ENCODE measurements at regions not wholly inside any gene's neighbourhood (a gene's known extent, or its start where the extent isn't known, plus 50 kb on each side); places are given as distances from the start of the nearest gene placed in this dataset.

DNA sequence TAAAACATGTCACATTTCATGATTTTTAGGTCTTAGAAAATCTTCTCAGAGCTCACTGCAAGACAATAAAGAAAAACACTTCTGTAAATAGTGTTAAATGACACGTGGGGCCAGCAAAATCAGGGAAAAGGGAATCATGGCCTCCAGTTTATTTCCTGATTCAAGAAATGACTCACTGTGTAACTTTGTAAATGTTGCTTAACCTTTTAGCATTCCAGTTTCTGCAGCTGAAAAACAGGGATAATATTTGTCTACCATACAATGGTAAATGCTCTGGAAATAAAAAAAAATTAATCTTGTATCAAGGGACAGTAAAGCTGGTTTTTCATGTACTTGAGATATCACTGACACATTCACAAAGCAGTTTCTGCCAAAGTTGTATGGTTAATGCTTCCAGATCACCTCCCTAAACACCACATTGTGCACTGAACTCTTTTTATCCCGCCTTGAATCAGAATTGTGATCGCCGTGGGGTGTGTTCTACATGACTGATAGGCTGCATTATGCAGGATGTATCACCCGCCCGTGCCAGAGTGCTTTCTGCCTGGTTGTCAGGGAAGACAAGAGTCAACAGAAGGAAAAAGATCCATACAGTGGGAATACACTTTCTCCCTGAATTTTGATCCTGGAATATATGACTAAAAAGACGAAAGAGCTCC lies 238.8 kb downstream of the IKZF2 start:
- Histone ChIP-seq H3K36me3 (no peaks in the 10 kb centered on the region), H3K27me3 (replicated peaks; ENCODE audit: insufficient read depth) (no peaks in the 10 kb centered on the region), H3K27ac (peak overlapping the region; percentile 45 to 59), H3K9me3 (no peaks in the 10 kb centered on the region), H3K4me3 (no peak overlapping the region), H3K4me1 (replicated peaks) (peaks cover 5% of the 10 kb centered on the region)
- WGBS: 41% methylated on average over 7 of the region's 7 CpGs
- DNase-seq (ENCODE audit: low spot score): peak; percentile 46
- TF ChIP-seq POLR2AphosphoS5 (IDR thresholded peaks at IDR 0.05) (peak; percentile 81), POLR2A (IDR thresholded peaks at IDR 0.05) (no peak)
- intact Hi-C loops (cut with DNase I): no loop called here

DNA sequence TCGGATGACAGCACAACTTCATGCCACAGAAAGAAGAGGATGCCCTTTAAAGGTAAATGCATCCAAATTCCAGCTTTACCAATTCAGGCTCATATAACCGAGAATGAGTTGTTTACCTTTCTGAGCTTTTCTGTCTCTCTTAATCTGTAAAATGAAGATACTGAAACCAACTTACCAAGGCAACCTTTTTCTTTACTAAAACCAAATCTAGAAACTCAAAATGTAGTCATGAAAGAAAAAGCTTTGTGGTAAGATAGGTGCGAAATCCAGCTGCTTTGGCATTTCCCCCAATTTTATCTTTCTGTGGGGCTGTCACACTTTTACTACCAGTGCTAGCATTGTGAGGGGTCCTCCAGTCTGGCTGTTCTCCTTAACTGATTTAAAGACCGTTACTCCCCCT lies 240.4 kb downstream of the IKZF2 start:
- no peak for DNase-seq (ENCODE audit: low spot score)
- peak overlapping the region in 1 of 2 donors; percentile 59 for H3K27ac ChIP-seq
- peaks cover 13% of the 10 kb centered on the region for H3K4me1 ChIP-seq (replicated peaks)
- no peak for TF ChIP-seq CTCF (IDR thresholded peaks at IDR 0.05)
- TF ChIP-seq POLR2AphosphoS5 (IDR thresholded peaks at IDR 0.05): no peak
- no peak for TF ChIP-seq POLR2A (IDR thresholded peaks at IDR 0.05)
- intact Hi-C loops (cut with DNase I): no loop called here
- WGBS: 65% methylated on average over 4 of the region's 4 CpGs
- H3K4me3 ChIP-seq: no peak overlapping the region
- no peaks in the 10 kb centered on the region for H3K9me3 ChIP-seq
- no peaks in the 10 kb centered on the region for H3K36me3 ChIP-seq
- no peaks in the 10 kb centered on the region for H3K27me3 ChIP-seq (replicated peaks; ENCODE audit: insufficient read depth)

GRCh38 chr2:212908682-212909435 lies 242.6 kb downstream of the IKZF2 start:
- H3K4me1 ChIP-seq (replicated peaks): peaks cover 13% of the 10 kb centered on the region
- no peak overlapping the region for H3K27ac ChIP-seq
- intact Hi-C loops (cut with DNase I): no loop called here
- no peaks in the 10 kb centered on the region for H3K36me3 ChIP-seq
- 89% methylated on average over 4 of the region's 4 CpGs for WGBS
- H3K27me3 ChIP-seq (replicated peaks; ENCODE audit: insufficient read depth): no peaks in the 10 kb centered on the region
- no peak for DNase-seq (ENCODE audit: low spot score)
- no peak overlapping the region for H3K4me3 ChIP-seq
- no peak for TF ChIP-seq CTCF (IDR thresholded peaks at IDR 0.05)
- no peak for TF ChIP-seq POLR2A (IDR thresholded peaks at IDR 0.05)
- TF ChIP-seq POLR2AphosphoS5 (IDR thresholded peaks at IDR 0.05): no peak
- no peaks in the 10 kb centered on the region for H3K9me3 ChIP-seq

DNA sequence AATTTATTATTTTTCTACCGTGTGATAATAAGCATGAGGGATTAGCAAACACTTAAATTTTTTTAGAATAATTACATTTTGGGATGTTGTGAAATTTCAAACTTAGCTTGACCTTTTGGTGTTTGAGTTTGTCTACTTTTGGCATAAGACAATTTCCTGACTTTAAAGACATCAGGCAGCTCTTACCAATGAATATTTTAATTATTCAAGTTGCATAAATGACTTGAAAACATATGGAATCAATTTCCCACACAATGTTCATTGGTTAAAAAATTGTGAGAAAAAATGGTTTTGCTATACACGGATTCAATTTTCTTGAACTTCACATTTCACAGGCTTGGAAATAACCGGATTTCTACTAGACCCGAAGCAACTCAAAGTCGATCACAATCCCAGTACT lies 243.4 kb downstream of the IKZF2 start:
- H3K36me3 ChIP-seq: no peaks in the 10 kb centered on the region
- DNase-seq (ENCODE audit: low spot score): no peak
- H3K27me3 ChIP-seq (replicated peaks; ENCODE audit: insufficient read depth): no peaks in the 10 kb centered on the region
- intact Hi-C loops (cut with DNase I): no loop called here
- no peak for TF ChIP-seq POLR2A (IDR thresholded peaks at IDR 0.05)
- 86% methylated on average over 5 of the region's 5 CpGs for WGBS
- H3K4me1 ChIP-seq (replicated peaks): peaks cover 8% of the 10 kb centered on the region
- H3K27ac ChIP-seq: no peak overlapping the region
- no peaks in the 10 kb centered on the region for H3K9me3 ChIP-seq
- H3K4me3 ChIP-seq: no peak overlapping the region

DNA sequence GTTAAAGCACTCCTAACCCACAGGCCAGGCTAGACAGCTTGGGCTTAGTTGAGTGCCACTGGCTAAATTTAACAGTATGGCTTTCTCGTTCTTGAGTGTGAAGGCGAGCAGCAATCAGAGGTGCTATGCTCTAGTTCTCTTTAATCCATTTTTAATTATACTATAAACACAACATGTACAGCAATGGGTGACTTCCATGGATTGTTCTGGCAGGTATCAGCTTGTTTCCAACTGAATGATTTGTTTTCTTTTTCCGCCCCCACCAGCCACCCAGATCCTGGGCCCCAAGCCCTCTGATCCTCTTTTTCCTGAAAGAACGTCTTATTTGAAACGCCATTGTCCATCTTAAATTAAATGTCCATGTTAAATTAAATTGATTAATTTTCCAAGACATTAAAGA lies 244.8 kb downstream of the IKZF2 start:
- intact Hi-C loops (cut with DNase I): no loop called here
- Histone ChIP-seq H3K27ac (peak overlapping the region; percentile 70 to 75), H3K9me3 (no peaks in the 10 kb centered on the region), H3K4me3 (no peak overlapping the region), H3K36me3 (no peaks in the 10 kb centered on the region), H3K27me3 (replicated peaks; ENCODE audit: insufficient read depth) (no peaks in the 10 kb centered on the region), H3K4me1 (replicated peaks) (peaks cover 8% of the 10 kb centered on the region)
- 40% methylated on average over 5 of the region's 5 CpGs for WGBS
- TF ChIP-seq CTCF (IDR thresholded peaks at IDR 0.05): no peak
- no peak for TF ChIP-seq POLR2A (IDR thresholded peaks at IDR 0.05)
- no peak for TF ChIP-seq POLR2AphosphoS5 (IDR thresholded peaks at IDR 0.05)
- DNase-seq (ENCODE audit: low spot score): no peak

Data from prostate gland (tissue), 2 donors.